ENCODE measurements at regions not wholly inside any gene's neighbourhood (a gene's known extent, or its start where the extent isn't known, plus 50 kb on each side); places are given as distances from the start of the nearest gene placed in this dataset.

DNA sequence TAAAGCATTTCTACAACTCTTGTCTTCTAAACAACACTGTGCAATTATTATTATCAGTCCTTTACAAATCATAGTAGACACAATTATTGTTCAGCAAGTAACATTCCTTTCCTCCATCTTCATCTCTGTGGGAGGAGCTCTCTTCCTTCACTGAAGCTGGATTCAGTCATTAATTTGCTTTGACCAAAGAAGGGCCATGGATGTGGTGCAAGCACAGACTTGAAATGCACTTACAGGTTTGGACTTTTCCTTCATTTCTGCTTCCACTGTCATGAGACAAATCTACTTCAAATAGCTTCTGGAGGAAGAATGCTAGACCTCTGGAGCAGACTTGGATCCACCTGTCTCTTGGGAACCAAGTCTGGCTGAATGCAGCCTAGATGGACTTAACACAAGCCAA lies 336.6 kb upstream of the SLITRK6 start:
- TF ChIP-seq, protein P1, sequence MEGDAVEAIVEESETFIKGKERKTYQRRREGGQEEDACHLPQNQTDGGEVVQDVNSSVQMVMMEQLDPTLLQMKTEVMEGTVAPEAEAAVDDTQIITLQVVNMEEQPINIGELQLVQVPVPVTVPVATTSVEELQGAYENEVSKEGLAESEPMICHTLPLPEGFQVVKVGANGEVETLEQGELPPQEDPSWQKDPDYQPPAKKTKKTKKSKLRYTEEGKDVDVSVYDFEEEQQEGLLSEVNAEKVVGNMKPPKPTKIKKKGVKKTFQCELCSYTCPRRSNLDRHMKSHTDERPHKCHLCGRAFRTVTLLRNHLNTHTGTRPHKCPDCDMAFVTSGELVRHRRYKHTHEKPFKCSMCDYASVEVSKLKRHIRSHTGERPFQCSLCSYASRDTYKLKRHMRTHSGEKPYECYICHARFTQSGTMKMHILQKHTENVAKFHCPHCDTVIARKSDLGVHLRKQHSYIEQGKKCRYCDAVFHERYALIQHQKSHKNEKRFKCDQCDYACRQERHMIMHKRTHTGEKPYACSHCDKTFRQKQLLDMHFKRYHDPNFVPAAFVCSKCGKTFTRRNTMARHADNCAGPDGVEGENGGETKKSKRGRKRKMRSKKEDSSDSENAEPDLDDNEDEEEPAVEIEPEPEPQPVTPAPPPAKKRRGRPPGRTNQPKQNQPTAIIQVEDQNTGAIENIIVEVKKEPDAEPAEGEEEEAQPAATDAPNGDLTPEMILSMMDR (IDR thresholded peaks at IDR 0.05; ENCODE audit: low read length) = no peak
- TF ChIP-seq EZH2 (IDR thresholded peaks at IDR 0.05; ENCODE audit: borderline replicate concordance, low read length) = no peak
